ENCODE measurements at regions not wholly inside any gene's neighbourhood (a gene's known extent, or its start where the extent isn't known, plus 50 kb on each side); places are given as distances from the start of the nearest gene placed in this dataset.

GRCh38 chr14:58793131-58793740 lies 155.5 kb downstream of the DACT1 start:
- no peaks in the 10 kb centered on the region for H3K36me3 ChIP-seq (ENCODE audit: control insufficient read depth in 2 of 2, extremely low read depth in 1 of 2, insufficient read depth in 2 of 2, low read length in 2 of 2)
- TF ChIP-seq GATA2 (IDR thresholded peaks at IDR 0.05; ENCODE audit: insufficient read depth, insufficient read length, low read depth, low read length): no peak
- no peak for TF ChIP-seq POLR2A (IDR thresholded peaks at IDR 0.05; ENCODE audit: low read depth, low read length)
- no peak for TF ChIP-seq MYC (IDR thresholded peaks at IDR 0.05; ENCODE audit: low read depth, low read length)
- no peak for TF ChIP-seq EZH2 (IDR thresholded peaks at IDR 0.05; ENCODE audit: borderline replicate concordance, low read depth, low read length, severe bottlenecking)
- TF ChIP-seq CTCF (IDR thresholded peaks at IDR 0.05; ENCODE audit: extremely low read depth in 1 of 2, insufficient read depth in 1 of 2, low read depth in 1 of 2, low read length in 2 of 2): no peak
- TF ChIP-seq FOS (IDR thresholded peaks at IDR 0.05; ENCODE audit: borderline replicate concordance, insufficient read depth, low read length): no peak
- TF ChIP-seq JUN (IDR thresholded peaks at IDR 0.05; ENCODE audit: borderline replicate concordance, insufficient read depth, insufficient read length, low read depth): no peak
- TF ChIP-seq MAX (IDR thresholded peaks at IDR 0.05; ENCODE audit: insufficient read depth, insufficient read length): no peak
- no peak for TF ChIP-seq POLR2AphosphoS5 (IDR thresholded peaks at IDR 0.05; ENCODE audit: insufficient read depth, low read depth, low read length)
- no peaks in the 10 kb centered on the region for H3K9me3 ChIP-seq (replicated peaks; ENCODE audit: control insufficient read depth, insufficient read depth, low read length)
- DNase-seq (ENCODE audit: low read depth, low spot score) (no peak), FAIRE-seq (no peak)
- no peak overlapping the region for H3K4me3 ChIP-seq (replicated peaks in 1 of 3; ENCODE audit: insufficient read depth in 1 of 3, low read depth in 1 of 3, low read length in 3 of 3)
- H2AFZ ChIP-seq (ENCODE audit: low read depth, low read length): no peak overlapping the region
- no peak overlapping the region for H3K9ac ChIP-seq (replicated peaks; ENCODE audit: extremely low read depth, insufficient read depth, low read length)
- H3K27me3 ChIP-seq (ENCODE audit: control insufficient read depth in 2 of 2, insufficient read depth in 2 of 2, low read length in 2 of 2): no peaks in the 10 kb centered on the region
- no peak overlapping the region for H3K27ac ChIP-seq (ENCODE audit: insufficient read depth, low read depth, low read length)
- dilution Hi-C loops (cut with MboI; ENCODE audit: extremely low pct_ligation_motif_present, low sequenced_read_pairs): no loop called here
- no peaks in the 10 kb centered on the region for H3K9me1 ChIP-seq (replicated peaks; ENCODE audit: control insufficient read depth, extremely low read depth, insufficient read depth, low read length)
- no peaks in the 10 kb centered on the region for H3K4me1 ChIP-seq (ENCODE audit: control insufficient read depth, extremely low read depth, insufficient read depth, low read length)
- CTCF ChIA-PET: no interaction called here
- H3K4me2 ChIP-seq (ENCODE audit: insufficient read depth, low read length): no peak overlapping the region
- intact Hi-C loops (cut with micrococcal nuclease): no loop called here
- no peaks in the 10 kb centered on the region for H3K79me2 ChIP-seq (ENCODE audit: control insufficient read depth, insufficient read depth, low read length)
- POLR2A ChIA-PET: no interaction called here
- no TSS peak for BruUV-seq (replicated peaks)
- no peaks in the 10 kb centered on the region for H4K20me1 ChIP-seq (replicated peaks; ENCODE audit: control insufficient read depth, extremely low read depth, insufficient read depth, low read length)
